Activated CD4-positive, alpha-beta memory T cell treated with anti-CD3 and anti-CD28 coated beads, Interleukin-2, amount 10 ng/mL, durations not matched to agents 7 days and 5 days (primary cell): ENCODE measurements at regions not wholly inside any gene's neighbourhood (a gene's known extent, or its start where the extent isn't known, plus 50 kb on each side); places are given as distances from the start of the nearest gene placed in this dataset.

ENCODE experiments used
- CTCF ChIA-PET: fragments of 350-600 bp; sonication (Branson Sonifier 250); formaldehyde crosslinking; loops from one replicate; lab custom pipeline; 2021; ENCODE audit warnings: antibody characterized with exemption, inconsistent platforms; lab: Charles Lee
- POLR2A ChIA-PET: fragments of 350-600 bp; sonication (Branson Sonifier 250); formaldehyde crosslinking; loops from one replicate; lab custom pipeline; 2021; ENCODE audit warnings: antibody characterized with exemption; lab: Charles Lee
- DNase-seq: peaks from one replicate; pipeline ENCODE4 v3.0.0-alpha.2; 2020
- H3K27ac Mint-ChIP-seq: one replicate; pipeline ENCODE4 v1.8.0; 2021; ENCODE audit warnings: mild to moderate bottlenecking, mixed read lengths
- H3K27me3 Mint-ChIP-seq: one replicate; pipeline ENCODE4 v1.8.0; 2021; ENCODE audit warnings: mixed read lengths
- H3K36me3 Mint-ChIP-seq: one replicate; pipeline ENCODE4 v1.8.0; 2021; ENCODE audit warnings: low read depth, mixed read lengths
- H3K4me1 Mint-ChIP-seq: one replicate; pipeline ENCODE4 v1.8.0; 2021; ENCODE audit warnings: mixed read lengths
- H3K4me3 Mint-ChIP-seq: one replicate; pipeline ENCODE4 v1.8.0; 2021; ENCODE audit warnings: mild to moderate bottlenecking, mixed read lengths
- H3K9me3 Mint-ChIP-seq: one replicate; pipeline ENCODE4 v1.8.0; 2021; ENCODE audit warnings: mixed read lengths

GRCh38 chr15:93706495-93707292 lies 524.7 kb upstream of the MCTP2 start:
- POLR2A ChIA-PET = no interaction called here
- no peaks in the 10 kb centered on the region for H3K27me3 Mint-ChIP-seq
- no peaks in the 10 kb centered on the region for H3K4me1 Mint-ChIP-seq
- H3K27ac Mint-ChIP-seq = no peak overlapping the region
- H3K9me3 Mint-ChIP-seq = no peaks in the 10 kb centered on the region
- CTCF ChIA-PET = no interaction called here
- no peaks in the 10 kb centered on the region for H3K36me3 Mint-ChIP-seq
- H3K4me3 Mint-ChIP-seq = no peak overlapping the region
- no peak for DNase-seq

- H3K36me3 Mint-ChIP-seq = no peaks in the 10 kb centered on the region
- H3K4me1 Mint-ChIP-seq = no peaks in the 10 kb centered on the region
- H3K9me3 Mint-ChIP-seq = no peaks in the 10 kb centered on the region
- ChIA-PET POLR2A (no interaction called here), CTCF (no interaction called here)
- H3K4me3 Mint-ChIP-seq = no peak overlapping the region
- no peak overlapping the region for H3K27ac Mint-ChIP-seq
- no peaks in the 10 kb centered on the region for H3K27me3 Mint-ChIP-seq
- no peak for DNase-seq
Observed at GRCh38 chr15:93705753-93706455, 525.5 kb upstream of the MCTP2 start.

GRCh38 chr15:93703092-93703739 lies 528.1 kb upstream of the MCTP2 start:
- ChIA-PET POLR2A (no interaction called here), CTCF (no interaction called here)
- DNase-seq = no peak
- Mint-ChIP-seq H3K27ac (no peak overlapping the region), H3K27me3 (no peaks in the 10 kb centered on the region), H3K36me3 (no peaks in the 10 kb centered on the region), H3K4me3 (no peak overlapping the region), H3K9me3 (no peaks in the 10 kb centered on the region), H3K4me1 (no peaks in the 10 kb centered on the region)

- Mint-ChIP-seq H3K36me3 (no peaks in the 10 kb centered on the region), H3K4me3 (no peak overlapping the region), H3K27ac (no peak overlapping the region), H3K9me3 (peaks cover 8% of the 10 kb centered on the region), H3K4me1 (no peaks in the 10 kb centered on the region), H3K27me3 (no peaks in the 10 kb centered on the region)
- CTCF ChIA-PET = no interaction called here
- no peak for DNase-seq
- POLR2A ChIA-PET = no interaction called here
Observed at GRCh38 chr15:93700051-93700450, 531.3 kb upstream of the MCTP2 start.

GRCh38 chr15:93694033-93694432 lies 537.3 kb upstream of the MCTP2 start:
- no peak for DNase-seq
- Mint-ChIP-seq H3K36me3 (no peaks in the 10 kb centered on the region), H3K4me3 (no peak overlapping the region), H3K4me1 (no peaks in the 10 kb centered on the region), H3K9me3 (peaks cover 8% of the 10 kb centered on the region), H3K27ac (no peak overlapping the region), H3K27me3 (no peaks in the 10 kb centered on the region)
- ChIA-PET POLR2A (no interaction called here), CTCF (no interaction called here)

GRCh38 chr15:93683651-93684050 lies 547.7 kb upstream of the MCTP2 start:
- Mint-ChIP-seq H3K9me3 (peaks cover 18% of the 10 kb centered on the region), H3K36me3 (no peaks in the 10 kb centered on the region), H3K27me3 (no peaks in the 10 kb centered on the region), H3K27ac (no peak overlapping the region), H3K4me1 (no peaks in the 10 kb centered on the region), H3K4me3 (no peak overlapping the region)
- DNase-seq = no peak
- POLR2A ChIA-PET = no interaction called here
- CTCF ChIA-PET = no interaction called here

GRCh38 chr15:93671387-93671943 lies 559.9 kb upstream of the MCTP2 start:
- ChIA-PET CTCF (no interaction called here), POLR2A (no interaction called here)
- H3K9me3 Mint-ChIP-seq = no peaks in the 10 kb centered on the region
- H3K4me3 Mint-ChIP-seq = no peak overlapping the region
- H3K27me3 Mint-ChIP-seq = no peaks in the 10 kb centered on the region
- no peak overlapping the region for H3K27ac Mint-ChIP-seq
- no peaks in the 10 kb centered on the region for H3K36me3 Mint-ChIP-seq
- DNase-seq = no peak
- H3K4me1 Mint-ChIP-seq = no peaks in the 10 kb centered on the region

GRCh38 chr15:93670931-93671330 lies 560.4 kb upstream of the MCTP2 start:
- Mint-ChIP-seq H3K36me3 (no peaks in the 10 kb centered on the region), H3K27me3 (no peaks in the 10 kb centered on the region), H3K27ac (no peak overlapping the region), H3K9me3 (no peaks in the 10 kb centered on the region), H3K4me1 (no peaks in the 10 kb centered on the region), H3K4me3 (no peak overlapping the region)
- no peak for DNase-seq
- CTCF ChIA-PET = no interaction called here
- POLR2A ChIA-PET = no interaction called here

GRCh38 chr15:93664213-93664956 lies 567.0 kb upstream of the MCTP2 start:
- H3K36me3 Mint-ChIP-seq = no peaks in the 10 kb centered on the region
- CTCF ChIA-PET = no interaction called here
- no peak overlapping the region for H3K27ac Mint-ChIP-seq

GRCh38 chr15:93662162-93662885 lies 569.0 kb upstream of the MCTP2 start:
- H3K4me1 Mint-ChIP-seq = no peaks in the 10 kb centered on the region
- ChIA-PET CTCF (interaction anchor here (0.6 kb wide), 1 partner anchor 38 kb away, joined by 5 read pairs; no protein-coding TSS in a partner anchor), POLR2A (interaction anchor here (0.6 kb wide), 1 partner anchor 23 kb away, joined by 4 read pairs; no protein-coding TSS in a partner anchor)
- no peaks in the 10 kb centered on the region for H3K27me3 Mint-ChIP-seq
- H3K4me3 Mint-ChIP-seq = no peak overlapping the region
- no peak overlapping the region for H3K27ac Mint-ChIP-seq
- H3K36me3 Mint-ChIP-seq = no peaks in the 10 kb centered on the region
- DNase-seq = no peak
- no peaks in the 10 kb centered on the region for H3K9me3 Mint-ChIP-seq

More at GRCh38 chr15:93664213-93664956, 567.0 kb upstream of the MCTP2 start:
- Mint-ChIP-seq H3K4me1 (no peaks in the 10 kb centered on the region), H3K27me3 (no peaks in the 10 kb centered on the region), H3K4me3 (no peak overlapping the region), H3K9me3 (no peaks in the 10 kb centered on the region)
- DNase-seq = no peak
- POLR2A ChIA-PET = no interaction called here

- POLR2A ChIA-PET = no interaction called here
- Mint-ChIP-seq H3K27ac (no peak overlapping the region), H3K4me1 (no peaks in the 10 kb centered on the region), H3K27me3 (no peaks in the 10 kb centered on the region), H3K9me3 (no peaks in the 10 kb centered on the region), H3K4me3 (no peak overlapping the region), H3K36me3 (no peaks in the 10 kb centered on the region)
- DNase-seq = no peak
- CTCF ChIA-PET = no interaction called here
Observed at GRCh38 chr15:93658026-93658816, 569.2 kb upstream of the RGMA start.

GRCh38 chr15:93656041-93656440 lies 567.0 kb upstream of the RGMA start:
- Mint-ChIP-seq H3K27ac (no peak overlapping the region), H3K4me1 (no peaks in the 10 kb centered on the region), H3K4me3 (no peak overlapping the region), H3K36me3 (no peaks in the 10 kb centered on the region), H3K9me3 (no peaks in the 10 kb centered on the region), H3K27me3 (no peaks in the 10 kb centered on the region)
- ChIA-PET POLR2A (no interaction called here), CTCF (no interaction called here)
- DNase-seq = no peak
